Astrocyte of the spinal cord (primary cell): ENCODE measurements at regions not wholly inside any gene's neighbourhood (a gene's known extent, or its start where the extent isn't known, plus 50 kb on each side); places are given as distances from the start of the nearest gene placed in this dataset.

Experiments
- DNase-seq: peaks from one replicate; pipeline ENCODE4 v3.0.0; 2011; ENCODE audit warnings: low read depth, low spot score
- H3K4me3 ChIP-seq: 2 replicates; pipeline ENCODE4 v1.5.1; 2011; ENCODE audit warnings: low read depth, mild to moderate bottlenecking, low read length, moderate library complexity
- in situ Hi-C: cut with HindIII; loops from 2 replicates; pipeline ENCODE4 v1.10.0; 2017; ENCODE audit warnings: low sequenced_read_pairs
- TF ChIP-seq, protein P1 (sequence below): IDR thresholded peaks from 2 replicates; pipeline ENCODE4 v1.5.1; 2012; ENCODE audit warnings: low read depth, mild to moderate bottlenecking, low read length, inconsistent platforms

GRCh38 chr3:27985369-27986035 is 255.9 kb upstream of the CMC1 start:
- no peak for DNase-seq
- in situ Hi-C loops, result no loop called here
- no peak overlapping the region for H3K4me3 ChIP-seq
- TF ChIP-seq, protein P1, sequence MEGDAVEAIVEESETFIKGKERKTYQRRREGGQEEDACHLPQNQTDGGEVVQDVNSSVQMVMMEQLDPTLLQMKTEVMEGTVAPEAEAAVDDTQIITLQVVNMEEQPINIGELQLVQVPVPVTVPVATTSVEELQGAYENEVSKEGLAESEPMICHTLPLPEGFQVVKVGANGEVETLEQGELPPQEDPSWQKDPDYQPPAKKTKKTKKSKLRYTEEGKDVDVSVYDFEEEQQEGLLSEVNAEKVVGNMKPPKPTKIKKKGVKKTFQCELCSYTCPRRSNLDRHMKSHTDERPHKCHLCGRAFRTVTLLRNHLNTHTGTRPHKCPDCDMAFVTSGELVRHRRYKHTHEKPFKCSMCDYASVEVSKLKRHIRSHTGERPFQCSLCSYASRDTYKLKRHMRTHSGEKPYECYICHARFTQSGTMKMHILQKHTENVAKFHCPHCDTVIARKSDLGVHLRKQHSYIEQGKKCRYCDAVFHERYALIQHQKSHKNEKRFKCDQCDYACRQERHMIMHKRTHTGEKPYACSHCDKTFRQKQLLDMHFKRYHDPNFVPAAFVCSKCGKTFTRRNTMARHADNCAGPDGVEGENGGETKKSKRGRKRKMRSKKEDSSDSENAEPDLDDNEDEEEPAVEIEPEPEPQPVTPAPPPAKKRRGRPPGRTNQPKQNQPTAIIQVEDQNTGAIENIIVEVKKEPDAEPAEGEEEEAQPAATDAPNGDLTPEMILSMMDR, result no peak

DNA sequence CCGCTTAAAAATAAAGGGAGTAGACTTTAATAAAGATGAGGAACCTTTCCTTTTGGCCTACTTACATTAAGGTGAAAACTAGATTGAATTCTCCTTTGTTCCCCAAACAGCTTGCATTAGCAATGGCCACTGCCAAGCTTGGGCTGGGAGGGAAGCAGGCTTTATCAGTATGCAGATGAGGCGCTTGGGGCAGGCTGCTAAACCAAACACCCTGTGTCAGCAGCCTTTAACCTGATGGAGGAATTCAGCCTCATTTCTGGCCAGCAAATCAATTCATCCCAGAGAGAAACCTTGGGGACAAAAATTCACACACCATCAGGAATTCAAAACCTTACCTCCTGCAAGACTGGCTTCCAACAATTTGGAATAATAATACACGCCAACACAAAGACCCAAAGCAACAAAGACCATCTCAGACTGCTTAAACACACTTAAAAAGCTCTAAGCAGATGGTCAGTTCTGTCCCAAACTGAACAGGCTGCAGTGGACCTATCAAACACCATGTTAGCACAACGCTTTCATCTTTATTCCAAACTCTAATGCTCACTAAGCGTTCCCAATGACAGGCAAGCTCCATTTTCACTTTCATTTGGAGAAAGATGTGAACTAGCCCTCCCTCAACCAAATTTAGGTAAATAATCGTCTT is 255.1 kb upstream of the CMC1 start:
- DNase-seq, result no peak
- in situ Hi-C loops, result no loop called here
- TF ChIP-seq, protein P1, result no peak
- no peak overlapping the region for H3K4me3 ChIP-seq

- TF ChIP-seq, protein P1, result no peak
- H3K4me3 ChIP-seq, result no peak overlapping the region
- DNase-seq, result no peak
- in situ Hi-C loops, result no loop called here
These were observed 251.1 kb upstream of the CMC1 start for GRCh38 chr3:27990324-27990723.

- in situ Hi-C loops, result no loop called here
- no peak for DNase-seq
- H3K4me3 ChIP-seq, result no peak overlapping the region
- TF ChIP-seq, protein P1, result no peak
These were observed 250.6 kb upstream of the CMC1 start for GRCh38 chr3:27990837-27991236.

DNA sequence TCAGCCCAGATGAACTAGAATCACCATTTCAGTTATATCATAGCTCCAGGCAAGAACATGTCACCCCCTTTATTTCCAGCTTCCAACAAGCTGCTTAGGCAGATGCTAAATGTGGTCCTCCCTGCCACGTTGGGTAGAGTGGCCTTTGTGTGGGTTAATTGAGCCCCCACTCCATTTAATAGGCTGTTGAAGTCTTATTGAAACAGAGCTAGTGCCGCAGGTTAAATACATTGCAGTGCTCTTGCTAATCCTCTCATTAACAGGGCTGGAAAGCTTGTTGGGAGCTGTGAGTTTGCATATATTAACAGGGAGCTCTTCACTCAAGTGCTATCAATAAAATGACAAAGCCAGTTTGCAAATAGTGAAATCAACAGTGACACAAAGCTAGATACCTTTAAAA is 248.4 kb upstream of the CMC1 start:
- TF ChIP-seq, protein P1, result no peak
- in situ Hi-C loops, result no loop called here
- no peak for DNase-seq
- H3K4me3 ChIP-seq, result no peak overlapping the region

GRCh38 chr3:28000608-28001007 is 240.8 kb upstream of the CMC1 start:
- no peak overlapping the region for H3K4me3 ChIP-seq
- DNase-seq, result no peak
- in situ Hi-C loops, result no loop called here

More at GRCh38 chr3:28000608-28001007, 240.8 kb upstream of the CMC1 start:
- TF ChIP-seq, protein P1, result no peak
